GOT3 (cell line): ENCODE measurements at regions not wholly inside any gene's neighbourhood (a gene's known extent, or its start where the extent isn't known, plus 50 kb on each side); places are given as distances from the start of the nearest gene placed in this dataset.
"Not testable (repeated sequence)": the region's sequence is repeated elsewhere in the genome, so short reads cannot be mapped to it uniquely, and the experiment has no call there.

ENCODE experiments used
- DNase-seq: peaks from one replicate; lab custom pipeline; 2025; ENCODE audit warnings: mixed read lengths; lab: John Stamatoyannopoulos, UW

GRCh38 chr1:166695834-166696233, 143.4 kb upstream of the POGK start:
- DNase-seq, result not testable (repeated sequence)

GRCh38 chr1:166698771-166699170, 140.5 kb upstream of the POGK start:
- no peak for DNase-seq

- no peak for DNase-seq
Measured at GRCh38 chr1:166699613-166700012, 139.7 kb upstream of the POGK start.

GRCh38 chr1:166700696-166701095, 138.6 kb upstream of the POGK start:
- DNase-seq, result no peak

GRCh38 chr1:166701603-166702100, 137.6 kb upstream of the POGK start:
- DNase-seq, result no peak

- no peak for DNase-seq
Measured at GRCh38 chr1:166703141-166703540, 136.1 kb upstream of the POGK start.

- no peak for DNase-seq
Measured at GRCh38 chr1:166703726-166704462, 135.4 kb upstream of the POGK start.

- no peak for DNase-seq
Measured at GRCh38 chr1:166705376-166706289, 133.6 kb upstream of the POGK start.

- DNase-seq, result no peak
Measured at GRCh38 chr1:166716620-166717019, 122.7 kb upstream of the POGK start.

GRCh38 chr1:166721145-166721544, 118.1 kb upstream of the POGK start:
- no peak for DNase-seq

- DNase-seq, result peak; percentile 57
Measured at GRCh38 chr1:166730299-166730888, 108.9 kb upstream of the POGK start.

- DNase-seq, result no peak
Measured at GRCh38 chr1:166738140-166738539, 101.1 kb upstream of the POGK start.

GRCh38 chr1:166738873-166739272, 100.4 kb upstream of the POGK start:
- DNase-seq, result no peak

- DNase-seq, result no peak
Measured at GRCh38 chr1:166740668-166741276, 98.5 kb upstream of the POGK start.

- no peak for DNase-seq
Measured at GRCh38 chr1:166763318-166763717, 76.0 kb upstream of the POGK start.

- no peak for DNase-seq
Measured at GRCh38 chr1:166766942-166767341, 72.3 kb upstream of the POGK start.

- not testable (repeated sequence) for DNase-seq
Measured at GRCh38 chr1:166784646-166785045, 54.6 kb upstream of the POGK start.

- DNase-seq, result no peak
Measured at GRCh38 chr1:166785987-166786386, 53.3 kb upstream of the POGK start.

- DNase-seq, result no peak
Measured at GRCh38 chr1:166789286-166789685, 50.0 kb upstream of the POGK start.
